GM12873 (cell line): ENCODE measurements at regions not wholly inside any gene's neighbourhood (a gene's known extent, or its start where the extent isn't known, plus 50 kb on each side); places are given as distances from the start of the nearest gene placed in this dataset.

Experiments
- TF ChIP-seq, protein P1 (sequence below): IDR thresholded peaks from 2 replicates; pipeline ENCODE4 v1.5.1; 2012; ENCODE audit warnings: low read depth, mild to moderate bottlenecking, moderate library complexity, low read length, control low read depth; ENCODE audit not compliant: insufficient read depth; ENCODE audit errors: missing control alignments

- TF ChIP-seq, protein P1, sequence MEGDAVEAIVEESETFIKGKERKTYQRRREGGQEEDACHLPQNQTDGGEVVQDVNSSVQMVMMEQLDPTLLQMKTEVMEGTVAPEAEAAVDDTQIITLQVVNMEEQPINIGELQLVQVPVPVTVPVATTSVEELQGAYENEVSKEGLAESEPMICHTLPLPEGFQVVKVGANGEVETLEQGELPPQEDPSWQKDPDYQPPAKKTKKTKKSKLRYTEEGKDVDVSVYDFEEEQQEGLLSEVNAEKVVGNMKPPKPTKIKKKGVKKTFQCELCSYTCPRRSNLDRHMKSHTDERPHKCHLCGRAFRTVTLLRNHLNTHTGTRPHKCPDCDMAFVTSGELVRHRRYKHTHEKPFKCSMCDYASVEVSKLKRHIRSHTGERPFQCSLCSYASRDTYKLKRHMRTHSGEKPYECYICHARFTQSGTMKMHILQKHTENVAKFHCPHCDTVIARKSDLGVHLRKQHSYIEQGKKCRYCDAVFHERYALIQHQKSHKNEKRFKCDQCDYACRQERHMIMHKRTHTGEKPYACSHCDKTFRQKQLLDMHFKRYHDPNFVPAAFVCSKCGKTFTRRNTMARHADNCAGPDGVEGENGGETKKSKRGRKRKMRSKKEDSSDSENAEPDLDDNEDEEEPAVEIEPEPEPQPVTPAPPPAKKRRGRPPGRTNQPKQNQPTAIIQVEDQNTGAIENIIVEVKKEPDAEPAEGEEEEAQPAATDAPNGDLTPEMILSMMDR, result no peak
Observed at GRCh38 chr4:145315811-145316225, 135.4 kb upstream of the OTUD4 start.

- TF ChIP-seq, protein P1, result no peak
Observed at GRCh38 chr4:145308598-145308997, 128.2 kb upstream of the OTUD4 start.

- TF ChIP-seq, protein P1, result no peak
Observed at GRCh38 chr4:145307763-145308430, 127.5 kb upstream of the OTUD4 start.

DNA sequence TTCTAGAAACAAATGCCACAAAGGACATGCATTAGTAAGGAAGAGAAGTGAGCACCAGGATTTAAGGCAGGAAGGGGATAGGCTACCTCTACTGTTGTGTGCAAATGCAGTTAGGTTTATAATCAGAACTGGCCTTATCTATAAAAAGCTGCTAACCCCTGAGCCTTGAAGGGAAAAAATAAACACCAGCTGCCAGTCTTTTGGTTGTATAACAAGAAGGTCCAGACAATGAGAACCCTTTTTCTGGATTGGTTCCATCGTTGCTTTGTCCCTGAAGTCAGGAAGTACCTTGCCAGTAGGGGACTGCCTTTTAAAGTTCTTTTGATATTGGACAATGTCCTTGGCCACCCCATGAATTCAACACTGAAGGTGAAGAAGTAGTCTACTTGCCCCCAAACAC is 126.7 kb upstream of the OTUD4 start:
- TF ChIP-seq, protein P1, result no peak

- TF ChIP-seq, protein P1, result no peak
Observed at GRCh38 chr4:145302725-145303124, 122.3 kb upstream of the OTUD4 start.

GRCh38 chr4:145301386-145302080 is 121.1 kb upstream of the OTUD4 start:
- TF ChIP-seq, protein P1, result no peak

- TF ChIP-seq, protein P1, result no peak
Observed at GRCh38 chr4:145299380-145300076, 119.1 kb upstream of the OTUD4 start.
